GM23338 (cell line): ENCODE measurements at regions not wholly inside any gene's neighbourhood (a gene's known extent, or its start where the extent isn't known, plus 50 kb on each side); places are given as distances from the start of the nearest gene placed in this dataset.

Experiments used
- ATAC-seq: fragments of 200-7000 bp; cut with Tn5 transposase; 3 replicates; pipeline ENCODE4 v1.9.1; 2020
- DNase-seq: peaks from one replicate; pipeline ENCODE4 v3.0.0-alpha.2; 2015; ENCODE audit warnings: low spot score
- H2AFZ ChIP-seq: fragments of 200-600 bp; sonication (generic); 2 replicates; pipeline ENCODE4 v1.8.0; 2016; ENCODE audit warnings: antibody characterized with exemption, mild to moderate bottlenecking, moderate library complexity
- H3F3A ChIP-seq: fragments of 200-600 bp; sonication (generic); replicated peaks from 2 replicates; pipeline ENCODE4 v1.8.0; 2017; ENCODE audit warnings: antibody characterized with exemption, mixed run types, low read depth
- H3K27ac ChIP-seq: fragments of 200-600 bp; sonication (generic); 2 replicates; pipeline ENCODE4 v1.6.1; 2016; ENCODE audit warnings: low read depth
- H3K27me3 ChIP-seq: fragments of 200-600 bp; sonication (generic); 2 replicates; pipeline ENCODE4 v1.8.0; 2016; ENCODE audit warnings: mild to moderate bottlenecking, mixed run types, moderate library complexity; ENCODE audit not compliant: insufficient read depth
- H3K36me3 ChIP-seq: fragments of 200-600 bp; sonication (generic); 2 replicates; pipeline ENCODE4 v1.8.0; 2016; ENCODE audit warnings: mild to moderate bottlenecking; ENCODE audit not compliant: insufficient read depth
- H3K4me1 ChIP-seq: fragments of 200-600 bp; sonication (generic); 2 replicates; pipeline ENCODE4 v1.8.0; 2016; ENCODE audit warnings: mild to moderate bottlenecking, moderate library complexity; ENCODE audit not compliant: insufficient read depth
- H3K4me2 ChIP-seq: fragments of 200-600 bp; sonication (generic); 2 replicates; pipeline ENCODE4 v1.7.1; 2017; ENCODE audit warnings: mixed run types
- H3K4me3 ChIP-seq: fragments of 200-600 bp; sonication (generic); 2 replicates; pipeline ENCODE4 v1.6.1; 2016; ENCODE audit warnings: mixed run types
- H3K79me2 ChIP-seq: fragments of 200-600 bp; sonication (generic); replicated peaks from 2 replicates; pipeline ENCODE4 v1.8.0; 2017; ENCODE audit warnings: mild to moderate bottlenecking; ENCODE audit not compliant: insufficient read depth
- H3K9me2 ChIP-seq: fragments of 200-600 bp; sonication (generic); 2 replicates; pipeline ENCODE4 v1.8.0; 2017; ENCODE audit not compliant: insufficient read depth
- H4K20me1 ChIP-seq: fragments of 200-600 bp; sonication (generic); replicated peaks from 2 replicates; pipeline ENCODE4 v1.8.0; 2017; ENCODE audit warnings: mild to moderate bottlenecking; ENCODE audit not compliant: insufficient read depth
- H3K27ac Mint-ChIP-seq: 2 replicates; pipeline ENCODE4 v1.8.0; 2020; ENCODE audit warnings: inconsistent platforms, mild to moderate bottlenecking, moderate library complexity, mixed read lengths
- H3K27me3 Mint-ChIP-seq: 3 replicates; pipeline ENCODE4 v1.8.0; 2022; ENCODE audit warnings: low read depth, mild to moderate bottlenecking, moderate library complexity, mixed read lengths, inconsistent platforms; ENCODE audit not compliant: insufficient read depth, poor library complexity
- H3K36me3 Mint-ChIP-seq: 3 replicates; pipeline ENCODE4 v1.8.0; 2021; ENCODE audit warnings: low read depth, mild to moderate bottlenecking, inconsistent platforms, moderate library complexity, mixed read lengths
- H3K4me1 Mint-ChIP-seq: 3 replicates; pipeline ENCODE4 v1.8.0; 2020; ENCODE audit warnings: mild to moderate bottlenecking, inconsistent platforms, mixed read lengths
- H3K4me3 Mint-ChIP-seq: 3 replicates; pipeline ENCODE4 v1.8.0; 2021; ENCODE audit warnings: moderate library complexity, mild to moderate bottlenecking, inconsistent platforms, mixed read lengths
- H3K9me3 Mint-ChIP-seq: 3 replicates; pipeline ENCODE4 v1.8.0; 2020; ENCODE audit warnings: moderate library complexity, mild to moderate bottlenecking, inconsistent platforms, mixed read lengths
- POLR2AphosphoS5 ChIP-seq: IDR thresholded peaks from 2 replicates; pipeline ENCODE4 v1.6.1; 2016; ENCODE audit warnings: antibody characterized with exemption, low read depth
- STAT1 ChIP-seq: IDR thresholded peaks from one replicate; pipeline ENCODE4 v1.6.1; 2016; ENCODE audit warnings: antibody characterized with exemption; ENCODE audit not compliant: unreplicated experiment
- TF ChIP-seq, protein P1 (sequence below): fragments of 250-450 bp; sonication (Bioruptor Pico); IDR thresholded peaks from 2 replicates; pipeline ENCODE4 v1.5.0; 2020; ENCODE audit warnings: mild to moderate bottlenecking, moderate library complexity
- TF ChIP-seq, protein P2 (sequence below), 2 experiments: fragments of 200-600 bp in 1 of 2; sonication (generic) in 1 of 2; conservative IDR thresholded peaks; 2 replicates each; pipeline versions ENCODE4 v1.5.1 to v1.6.1; 2016 to 2017; ENCODE audit warnings: antibody characterized with exemption in 2 of 2, low read depth in 2 of 2, mild to moderate bottlenecking in 2 of 2, moderate library complexity in 1 of 2
- TF ChIP-seq, protein P3 (sequence below): IDR thresholded peaks from one replicate; pipeline ENCODE4 v1.6.1; 2018; ENCODE audit warnings: antibody characterized with exemption; ENCODE audit not compliant: unreplicated experiment
- TF ChIP-seq, protein P4 (sequence below): IDR thresholded peaks from 2 replicates; pipeline ENCODE4 v1.6.1; 2016; ENCODE audit warnings: antibody characterized with exemption

DNA sequence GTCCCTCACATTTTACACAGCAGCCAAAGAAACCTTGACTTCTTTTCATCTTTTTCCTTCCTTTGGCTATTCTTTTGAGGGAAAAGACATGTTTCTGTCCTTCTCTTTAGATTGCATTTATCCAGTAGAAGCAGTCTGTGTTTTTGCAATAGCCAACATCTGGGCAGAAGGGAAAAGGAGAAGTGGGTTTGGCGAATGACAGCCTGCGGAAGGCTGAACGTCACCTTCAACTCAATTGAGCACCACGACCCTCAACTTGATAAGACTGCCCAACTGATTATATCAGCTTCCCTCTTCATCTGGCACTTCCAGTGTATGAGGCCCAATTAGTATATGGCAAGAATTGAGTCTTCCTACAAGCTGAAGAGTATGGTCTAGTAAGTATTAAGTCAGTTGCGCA is 1997.6 kb upstream of the WWC1 start:
- Histone ChIP-seq H3K27me3 (no peaks in the 10 kb centered on the region), H3F3A (no peaks in the 10 kb centered on the region), H3K9me2 (peaks cover 4% of the 10 kb centered on the region), H3K36me3 (0 out of 2 replicates have a peak, but pooled peaks cover 4% of the 10 kb centered on the region), H3K4me2 (no peak overlapping the region), H4K20me1 (no peaks in the 10 kb centered on the region), H2AFZ (no peak overlapping the region), H3K79me2 (no peaks in the 10 kb centered on the region), H3K4me1 (no peaks in the 10 kb centered on the region), H3K4me3 (no peak overlapping the region), H3K27ac (no peak overlapping the region)
- peaks cover 4% of the 10 kb centered on the region; the same call in 1 of the 3 replicates for H3K36me3 Mint-ChIP-seq
- no peaks in the 10 kb centered on the region for H3K27me3 Mint-ChIP-seq
- no peak for TF ChIP-seq POLR2AphosphoS5
- no peak for TF ChIP-seq STAT1
- TF ChIP-seq, protein P1, sequence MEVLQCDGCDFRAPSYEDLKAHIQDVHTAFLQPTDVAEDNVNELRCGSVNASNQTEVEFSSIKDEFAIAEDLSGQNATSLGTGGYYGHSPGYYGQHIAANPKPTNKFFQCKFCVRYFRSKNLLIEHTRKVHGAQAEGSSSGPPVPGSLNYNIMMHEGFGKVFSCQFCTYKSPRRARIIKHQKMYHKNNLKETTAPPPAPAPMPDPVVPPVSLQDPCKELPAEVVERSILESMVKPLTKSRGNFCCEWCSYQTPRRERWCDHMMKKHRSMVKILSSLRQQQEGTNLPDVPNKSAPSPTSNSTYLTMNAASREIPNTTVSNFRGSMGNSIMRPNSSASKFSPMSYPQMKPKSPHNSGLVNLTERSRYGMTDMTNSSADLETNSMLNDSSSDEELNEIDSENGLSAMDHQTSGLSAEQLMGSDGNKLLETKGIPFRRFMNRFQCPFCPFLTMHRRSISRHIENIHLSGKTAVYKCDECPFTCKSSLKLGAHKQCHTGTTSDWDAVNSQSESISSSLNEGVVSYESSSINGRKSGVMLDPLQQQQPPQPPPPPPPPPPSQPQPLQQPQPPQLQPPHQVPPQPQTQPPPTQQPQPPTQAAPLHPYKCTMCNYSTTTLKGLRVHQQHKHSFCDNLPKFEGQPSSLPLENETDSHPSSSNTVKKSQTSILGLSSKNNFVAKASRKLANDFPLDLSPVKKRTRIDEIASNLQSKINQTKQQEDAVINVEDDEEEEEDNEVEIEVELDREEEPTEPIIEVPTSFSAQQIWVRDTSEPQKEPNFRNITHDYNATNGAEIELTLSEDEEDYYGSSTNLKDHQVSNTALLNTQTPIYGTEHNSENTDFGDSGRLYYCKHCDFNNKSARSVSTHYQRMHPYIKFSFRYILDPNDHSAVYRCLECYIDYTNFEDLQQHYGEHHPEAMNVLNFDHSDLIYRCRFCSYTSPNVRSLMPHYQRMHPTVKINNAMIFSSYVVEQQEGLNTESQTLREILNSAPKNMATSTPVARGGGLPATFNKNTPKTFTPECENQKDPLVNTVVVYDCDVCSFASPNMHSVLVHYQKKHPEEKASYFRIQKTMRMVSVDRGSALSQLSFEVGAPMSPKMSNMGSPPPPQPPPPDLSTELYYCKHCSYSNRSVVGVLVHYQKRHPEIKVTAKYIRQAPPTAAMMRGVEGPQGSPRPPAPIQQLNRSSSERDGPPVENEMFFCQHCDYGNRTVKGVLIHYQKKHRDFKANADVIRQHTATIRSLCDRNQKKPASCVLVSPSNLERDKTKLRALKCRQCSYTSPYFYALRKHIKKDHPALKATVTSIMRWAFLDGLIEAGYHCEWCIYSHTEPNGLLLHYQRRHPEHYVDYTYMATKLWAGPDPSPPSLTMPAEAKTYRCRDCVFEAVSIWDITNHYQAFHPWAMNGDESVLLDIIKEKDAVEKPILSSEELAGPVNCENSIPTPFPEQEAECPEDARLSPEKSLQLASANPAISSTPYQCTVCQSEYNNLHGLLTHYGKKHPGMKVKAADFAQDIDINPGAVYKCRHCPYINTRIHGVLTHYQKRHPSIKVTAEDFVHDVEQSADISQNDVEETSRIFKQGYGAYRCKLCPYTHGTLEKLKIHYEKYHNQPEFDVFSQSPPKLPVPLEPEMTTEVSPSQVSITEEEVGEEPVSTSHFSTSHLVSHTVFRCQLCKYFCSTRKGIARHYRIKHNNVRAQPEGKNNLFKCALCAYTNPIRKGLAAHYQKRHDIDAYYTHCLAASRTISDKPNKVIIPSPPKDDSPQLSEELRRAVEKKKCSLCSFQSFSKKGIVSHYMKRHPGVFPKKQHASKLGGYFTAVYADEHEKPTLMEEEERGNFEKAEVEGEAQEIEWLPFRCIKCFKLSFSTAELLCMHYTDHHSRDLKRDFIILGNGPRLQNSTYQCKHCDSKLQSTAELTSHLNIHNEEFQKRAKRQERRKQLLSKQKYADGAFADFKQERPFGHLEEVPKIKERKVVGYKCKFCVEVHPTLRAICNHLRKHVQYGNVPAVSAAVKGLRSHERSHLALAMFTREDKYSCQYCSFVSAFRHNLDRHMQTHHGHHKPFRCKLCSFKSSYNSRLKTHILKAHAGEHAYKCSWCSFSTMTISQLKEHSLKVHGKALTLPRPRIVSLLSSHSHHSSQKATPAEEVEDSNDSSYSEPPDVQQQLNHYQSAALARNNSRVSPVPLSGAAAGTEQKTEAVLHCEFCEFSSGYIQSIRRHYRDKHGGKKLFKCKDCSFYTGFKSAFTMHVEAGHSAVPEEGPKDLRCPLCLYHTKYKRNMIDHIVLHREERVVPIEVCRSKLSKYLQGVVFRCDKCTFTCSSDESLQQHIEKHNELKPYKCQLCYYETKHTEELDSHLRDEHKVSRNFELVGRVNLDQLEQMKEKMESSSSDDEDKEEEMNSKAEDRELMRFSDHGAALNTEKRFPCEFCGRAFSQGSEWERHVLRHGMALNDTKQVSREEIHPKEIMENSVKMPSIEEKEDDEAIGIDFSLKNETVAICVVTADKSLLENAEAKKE (CRISPR knock-in tag): no peak
- TF ChIP-seq, protein P2, sequence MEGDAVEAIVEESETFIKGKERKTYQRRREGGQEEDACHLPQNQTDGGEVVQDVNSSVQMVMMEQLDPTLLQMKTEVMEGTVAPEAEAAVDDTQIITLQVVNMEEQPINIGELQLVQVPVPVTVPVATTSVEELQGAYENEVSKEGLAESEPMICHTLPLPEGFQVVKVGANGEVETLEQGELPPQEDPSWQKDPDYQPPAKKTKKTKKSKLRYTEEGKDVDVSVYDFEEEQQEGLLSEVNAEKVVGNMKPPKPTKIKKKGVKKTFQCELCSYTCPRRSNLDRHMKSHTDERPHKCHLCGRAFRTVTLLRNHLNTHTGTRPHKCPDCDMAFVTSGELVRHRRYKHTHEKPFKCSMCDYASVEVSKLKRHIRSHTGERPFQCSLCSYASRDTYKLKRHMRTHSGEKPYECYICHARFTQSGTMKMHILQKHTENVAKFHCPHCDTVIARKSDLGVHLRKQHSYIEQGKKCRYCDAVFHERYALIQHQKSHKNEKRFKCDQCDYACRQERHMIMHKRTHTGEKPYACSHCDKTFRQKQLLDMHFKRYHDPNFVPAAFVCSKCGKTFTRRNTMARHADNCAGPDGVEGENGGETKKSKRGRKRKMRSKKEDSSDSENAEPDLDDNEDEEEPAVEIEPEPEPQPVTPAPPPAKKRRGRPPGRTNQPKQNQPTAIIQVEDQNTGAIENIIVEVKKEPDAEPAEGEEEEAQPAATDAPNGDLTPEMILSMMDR (conservative IDR thresholded peaks at IDR 0.05; ENCODE audit: low read depth in 2 of 2): no peak
- DNase-seq (no peak), ATAC-seq (no peak)
- peaks cover 4% of the 10 kb centered on the region; the same call in 1 of the 3 replicates for H3K9me3 Mint-ChIP-seq
- no peak overlapping the region for H3K27ac Mint-ChIP-seq
- H3K4me1 Mint-ChIP-seq: no peaks in the 10 kb centered on the region
- no peak overlapping the region for H3K4me3 Mint-ChIP-seq

DNA sequence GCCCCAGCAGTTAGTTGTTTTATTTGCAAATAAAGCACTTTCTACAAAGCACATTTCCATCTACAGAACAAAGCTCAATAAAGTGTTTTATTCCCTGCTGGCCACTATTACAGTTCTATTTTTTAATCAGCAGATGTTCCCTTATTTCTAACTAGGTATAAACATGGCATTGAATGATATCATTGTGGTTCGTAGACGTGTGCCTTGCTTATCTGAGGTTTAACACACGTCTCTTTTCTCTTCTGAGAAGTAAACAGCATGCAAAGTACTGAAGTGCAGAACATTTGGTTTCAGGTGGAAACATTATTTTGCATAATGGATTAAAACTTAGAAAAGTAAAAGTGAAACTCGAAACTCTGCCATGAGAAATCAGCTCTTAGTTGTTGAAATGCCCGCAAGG is 1989.3 kb upstream of the WWC1 start:
- no peaks in the 10 kb centered on the region for H3K79me2 ChIP-seq
- H3K27ac ChIP-seq: no peak overlapping the region
- no peaks in the 10 kb centered on the region for H3F3A ChIP-seq
- DNase-seq: no peak
- Mint-ChIP-seq H3K36me3 (peaks cover 11% of the 10 kb centered on the region), H3K27me3 (peaks cover 1% of the 10 kb centered on the region), H3K4me3 (no peak overlapping the region), H3K9me3 (peaks cover 12% of the 10 kb centered on the region), H3K4me1 (no peaks in the 10 kb centered on the region), H3K27ac (no peak overlapping the region)
- 0 out of 2 replicates have a peak, but pooled peaks cover 11% of the 10 kb centered on the region for H3K9me2 ChIP-seq
- no peak overlapping the region for H2AFZ ChIP-seq
- no peak for ATAC-seq
- TF ChIP-seq, protein P3, sequence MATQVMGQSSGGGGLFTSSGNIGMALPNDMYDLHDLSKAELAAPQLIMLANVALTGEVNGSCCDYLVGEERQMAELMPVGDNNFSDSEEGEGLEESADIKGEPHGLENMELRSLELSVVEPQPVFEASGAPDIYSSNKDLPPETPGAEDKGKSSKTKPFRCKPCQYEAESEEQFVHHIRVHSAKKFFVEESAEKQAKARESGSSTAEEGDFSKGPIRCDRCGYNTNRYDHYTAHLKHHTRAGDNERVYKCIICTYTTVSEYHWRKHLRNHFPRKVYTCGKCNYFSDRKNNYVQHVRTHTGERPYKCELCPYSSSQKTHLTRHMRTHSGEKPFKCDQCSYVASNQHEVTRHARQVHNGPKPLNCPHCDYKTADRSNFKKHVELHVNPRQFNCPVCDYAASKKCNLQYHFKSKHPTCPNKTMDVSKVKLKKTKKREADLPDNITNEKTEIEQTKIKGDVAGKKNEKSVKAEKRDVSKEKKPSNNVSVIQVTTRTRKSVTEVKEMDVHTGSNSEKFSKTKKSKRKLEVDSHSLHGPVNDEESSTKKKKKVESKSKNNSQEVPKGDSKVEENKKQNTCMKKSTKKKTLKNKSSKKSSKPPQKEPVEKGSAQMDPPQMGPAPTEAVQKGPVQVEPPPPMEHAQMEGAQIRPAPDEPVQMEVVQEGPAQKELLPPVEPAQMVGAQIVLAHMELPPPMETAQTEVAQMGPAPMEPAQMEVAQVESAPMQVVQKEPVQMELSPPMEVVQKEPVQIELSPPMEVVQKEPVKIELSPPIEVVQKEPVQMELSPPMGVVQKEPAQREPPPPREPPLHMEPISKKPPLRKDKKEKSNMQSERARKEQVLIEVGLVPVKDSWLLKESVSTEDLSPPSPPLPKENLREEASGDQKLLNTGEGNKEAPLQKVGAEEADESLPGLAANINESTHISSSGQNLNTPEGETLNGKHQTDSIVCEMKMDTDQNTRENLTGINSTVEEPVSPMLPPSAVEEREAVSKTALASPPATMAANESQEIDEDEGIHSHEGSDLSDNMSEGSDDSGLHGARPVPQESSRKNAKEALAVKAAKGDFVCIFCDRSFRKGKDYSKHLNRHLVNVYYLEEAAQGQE: no peak
- TF ChIP-seq POLR2AphosphoS5: no peak
- TF ChIP-seq, protein P4, sequence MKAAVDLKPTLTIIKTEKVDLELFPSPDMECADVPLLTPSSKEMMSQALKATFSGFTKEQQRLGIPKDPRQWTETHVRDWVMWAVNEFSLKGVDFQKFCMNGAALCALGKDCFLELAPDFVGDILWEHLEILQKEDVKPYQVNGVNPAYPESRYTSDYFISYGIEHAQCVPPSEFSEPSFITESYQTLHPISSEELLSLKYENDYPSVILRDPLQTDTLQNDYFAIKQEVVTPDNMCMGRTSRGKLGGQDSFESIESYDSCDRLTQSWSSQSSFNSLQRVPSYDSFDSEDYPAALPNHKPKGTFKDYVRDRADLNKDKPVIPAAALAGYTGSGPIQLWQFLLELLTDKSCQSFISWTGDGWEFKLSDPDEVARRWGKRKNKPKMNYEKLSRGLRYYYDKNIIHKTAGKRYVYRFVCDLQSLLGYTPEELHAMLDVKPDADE: no peak
- H3K36me3 ChIP-seq: no peaks in the 10 kb centered on the region
- H3K4me2 ChIP-seq: no peak overlapping the region
- no peaks in the 10 kb centered on the region for H3K27me3 ChIP-seq
- H3K4me3 ChIP-seq: no peak overlapping the region
- H3K4me1 ChIP-seq: no peaks in the 10 kb centered on the region
- no peaks in the 10 kb centered on the region for H4K20me1 ChIP-seq
